ENCODE measurements at regions not wholly inside any gene's neighbourhood (a gene's known extent, or its start where the extent isn't known, plus 50 kb on each side); places are given as distances from the start of the nearest gene placed in this dataset.

DNA sequence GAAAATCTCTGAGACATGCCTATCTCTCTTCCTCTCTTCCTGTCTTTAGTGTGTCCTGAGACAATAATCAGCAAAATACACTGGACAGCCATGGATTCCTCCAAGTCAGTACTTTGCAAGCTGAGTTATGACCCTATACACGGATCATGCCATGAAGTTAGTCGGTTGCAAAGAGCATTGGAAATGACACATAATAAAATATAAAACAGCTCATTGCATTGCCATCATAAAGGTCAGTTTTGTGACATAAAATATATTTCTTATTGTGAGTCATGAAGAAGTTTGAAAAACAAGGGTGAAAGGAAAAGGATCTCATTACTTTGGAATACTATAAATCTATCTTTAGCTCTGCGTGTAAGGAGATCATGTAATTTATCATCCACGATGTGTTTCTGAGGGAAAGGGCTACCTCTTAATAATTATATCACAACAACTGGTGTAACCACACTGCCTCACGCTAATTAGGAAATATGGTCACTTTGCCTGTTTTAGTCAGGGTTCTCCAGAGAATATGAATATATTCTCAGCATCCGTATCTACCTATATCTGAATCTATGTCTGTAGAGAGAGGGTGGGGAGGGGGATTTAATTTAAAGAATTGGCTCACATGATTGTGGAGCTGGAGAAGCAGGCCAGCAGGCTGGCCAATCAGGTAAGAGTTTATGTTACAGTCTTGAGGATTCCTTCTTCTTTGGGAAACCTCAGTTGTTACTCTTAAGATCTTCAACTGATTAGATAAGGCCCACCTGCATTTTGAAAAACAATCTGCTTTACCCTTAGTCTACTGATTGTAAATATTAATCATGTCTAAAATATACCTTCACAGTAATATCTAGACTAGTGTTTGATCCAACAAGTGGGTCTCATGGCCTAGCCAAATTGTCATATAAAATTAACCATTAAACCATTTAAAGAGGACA lies 198.8 kb downstream of the FAT3 start:
- H3K27ac Mint-ChIP-seq, result no peak overlapping the region
- H3K9me3 Mint-ChIP-seq, result peaks cover 5 to 17% of the 10 kb centered on the region in 2 donors
- ATAC-seq (no peak), DNase-seq (no peak)
- no peak overlapping the region for H3K4me3 Mint-ChIP-seq
- no peaks in the 10 kb centered on the region for H3K27me3 Mint-ChIP-seq
- H3K4me1 Mint-ChIP-seq, result no peaks in the 10 kb centered on the region

- DNase-seq, result no peak
- Mint-ChIP-seq H3K4me1 (no peaks in the 10 kb centered on the region), H3K4me3 (no peak overlapping the region), H3K27ac (no peak overlapping the region), H3K27me3 (no peaks in the 10 kb centered on the region), H3K9me3 (peaks cover 13 to 18% of the 10 kb centered on the region in 2 donors)
- no peak for ATAC-seq
These were observed 199.7 kb downstream of the FAT3 start for GRCh38 chr11:92424281-92424680.

DNA sequence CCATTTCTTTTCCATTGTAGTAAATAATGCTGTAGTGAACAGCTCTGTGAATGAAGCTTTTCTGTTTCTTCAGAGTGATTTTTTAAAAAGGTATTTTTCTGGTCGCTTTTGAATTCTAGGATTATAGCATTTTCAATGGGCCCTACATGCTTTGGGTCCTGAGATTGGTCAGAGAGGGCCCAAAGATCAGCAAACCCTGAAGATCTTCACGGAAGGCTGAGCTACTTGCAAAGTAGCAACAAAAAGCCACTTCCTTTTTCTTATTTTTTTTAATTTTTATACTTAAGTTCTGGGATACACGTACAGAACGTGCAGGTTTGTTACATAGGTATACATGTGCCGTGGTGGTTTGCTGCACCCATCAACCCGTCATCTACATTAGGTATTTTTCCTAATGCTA lies 200.5 kb downstream of the FAT3 start:
- DNase-seq, result no peak
- H3K27ac Mint-ChIP-seq, result no peak overlapping the region
- ATAC-seq, result no peak
- no peak overlapping the region for H3K4me3 Mint-ChIP-seq
- H3K9me3 Mint-ChIP-seq, result peaks cover 18 to 24% of the 10 kb centered on the region in 2 donors
- no peaks in the 10 kb centered on the region for H3K27me3 Mint-ChIP-seq
- H3K4me1 Mint-ChIP-seq, result no peaks in the 10 kb centered on the region

DNA sequence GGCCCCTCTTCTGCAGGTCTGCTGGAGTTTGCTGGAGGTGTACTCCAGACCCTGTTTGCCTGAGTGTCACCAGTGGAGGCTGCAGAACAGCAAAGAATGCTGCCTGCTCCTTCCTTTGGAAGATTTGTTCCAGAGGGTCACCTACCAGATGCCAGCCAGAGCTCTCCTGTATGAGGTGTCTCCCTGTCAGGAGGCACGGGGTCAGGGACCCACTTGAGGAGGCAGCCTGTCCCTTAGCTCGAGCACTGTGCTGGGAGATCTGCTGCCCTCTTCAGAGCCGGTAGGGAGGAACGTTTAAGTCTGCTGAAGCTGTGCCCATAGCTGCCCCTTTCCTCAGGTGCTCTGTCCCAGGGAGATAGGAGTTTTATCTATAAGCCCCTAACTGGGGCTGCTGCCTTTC lies 207.9 kb downstream of the FAT3 start:
- no peak for DNase-seq
- no peak overlapping the region for H3K4me3 Mint-ChIP-seq
- H3K4me1 Mint-ChIP-seq, result no peaks in the 10 kb centered on the region
- ATAC-seq, result no peak
- no peak overlapping the region for H3K27ac Mint-ChIP-seq
- H3K9me3 Mint-ChIP-seq, result peaks cover 14 to 20% of the 10 kb centered on the region in 2 donors
- H3K27me3 Mint-ChIP-seq, result no peaks in the 10 kb centered on the region

GRCh38 chr11:92436034-92436920 lies 211.7 kb downstream of the FAT3 start:
- DNase-seq, result no peak
- Mint-ChIP-seq H3K27me3 (no peaks in the 10 kb centered on the region), H3K4me1 (no peaks in the 10 kb centered on the region), H3K4me3 (no peak overlapping the region), H3K9me3 (no peaks in the 10 kb centered on the region), H3K27ac (no peak overlapping the region)
- no peak for ATAC-seq

GRCh38 chr11:92439133-92439532 lies 214.5 kb downstream of the FAT3 start:
- no peaks in the 10 kb centered on the region for H3K9me3 Mint-ChIP-seq
- H3K4me3 Mint-ChIP-seq, result no peak overlapping the region
- no peak overlapping the region for H3K27ac Mint-ChIP-seq
- no peaks in the 10 kb centered on the region for H3K27me3 Mint-ChIP-seq
- H3K4me1 Mint-ChIP-seq, result no peaks in the 10 kb centered on the region
- ATAC-seq, result no peak
- no peak for DNase-seq

GRCh38 chr11:92440701-92441442 lies 216.3 kb downstream of the FAT3 start:
- no peaks in the 10 kb centered on the region for H3K9me3 Mint-ChIP-seq
- ATAC-seq, result no peak

DNA sequence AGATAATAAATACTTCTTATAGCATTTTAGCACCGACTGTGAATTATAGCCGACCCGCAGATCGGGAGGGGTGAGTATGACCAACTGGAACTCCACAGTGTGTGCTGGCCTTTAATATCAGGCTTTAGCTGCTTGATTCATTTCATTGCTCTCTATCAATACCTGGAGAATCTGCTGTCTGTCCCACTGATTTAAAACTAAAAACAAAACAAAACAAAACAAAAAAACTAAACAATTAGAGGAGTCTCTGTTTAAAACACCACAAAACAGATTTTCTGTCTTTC lies 216.8 kb downstream of the FAT3 start:
- Mint-ChIP-seq H3K9me3 (no peaks in the 10 kb centered on the region), H3K27ac (no peak overlapping the region), H3K27me3 (no peaks in the 10 kb centered on the region), H3K4me1 (no peaks in the 10 kb centered on the region), H3K4me3 (no peak overlapping the region)
- ATAC-seq, result no peak
- DNase-seq, result no peak

More at GRCh38 chr11:92440701-92441442, 216.3 kb downstream of the FAT3 start:
- Mint-ChIP-seq H3K4me1 (no peaks in the 10 kb centered on the region), H3K4me3 (no peak overlapping the region), H3K27ac (peak overlapping the region in 1 of 2 donors; percentile 63), H3K27me3 (no peaks in the 10 kb centered on the region)
- no peak for DNase-seq

GRCh38 chr11:92443199-92443598 lies 218.6 kb downstream of the FAT3 start:
- DNase-seq (no peak), ATAC-seq (no peak)
- H3K4me1 Mint-ChIP-seq, result no peaks in the 10 kb centered on the region
- H3K27me3 Mint-ChIP-seq, result no peaks in the 10 kb centered on the region
- H3K9me3 Mint-ChIP-seq, result no peaks in the 10 kb centered on the region
- H3K4me3 Mint-ChIP-seq, result no peak overlapping the region
- no peak overlapping the region for H3K27ac Mint-ChIP-seq

DNA sequence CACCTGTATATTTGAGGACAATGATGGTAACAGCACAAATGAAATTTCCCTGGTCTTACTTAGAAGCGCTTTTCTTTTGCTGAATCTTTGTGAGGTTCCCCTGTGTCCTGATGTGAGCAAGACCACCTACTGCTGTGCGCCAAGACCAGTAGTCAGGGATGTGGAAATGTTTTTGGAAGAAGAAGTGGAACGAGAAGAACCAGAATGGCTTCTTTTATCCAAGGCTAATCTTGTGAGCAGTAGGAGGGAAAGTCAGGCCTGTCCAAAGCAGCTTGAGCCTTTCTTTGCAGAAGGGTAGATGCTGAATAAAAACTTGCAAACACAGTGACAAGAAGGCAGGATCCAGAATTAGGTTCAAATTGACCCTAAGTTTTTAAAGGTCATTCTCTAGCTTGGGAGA lies 223.0 kb downstream of the FAT3 start:
- H3K27me3 Mint-ChIP-seq, result no peaks in the 10 kb centered on the region
- H3K4me1 Mint-ChIP-seq, result no peaks in the 10 kb centered on the region
- ATAC-seq, result no peak
- no peaks in the 10 kb centered on the region for H3K9me3 Mint-ChIP-seq
- no peak for DNase-seq
- H3K4me3 Mint-ChIP-seq, result no peak overlapping the region
- no peak overlapping the region for H3K27ac Mint-ChIP-seq

DNA sequence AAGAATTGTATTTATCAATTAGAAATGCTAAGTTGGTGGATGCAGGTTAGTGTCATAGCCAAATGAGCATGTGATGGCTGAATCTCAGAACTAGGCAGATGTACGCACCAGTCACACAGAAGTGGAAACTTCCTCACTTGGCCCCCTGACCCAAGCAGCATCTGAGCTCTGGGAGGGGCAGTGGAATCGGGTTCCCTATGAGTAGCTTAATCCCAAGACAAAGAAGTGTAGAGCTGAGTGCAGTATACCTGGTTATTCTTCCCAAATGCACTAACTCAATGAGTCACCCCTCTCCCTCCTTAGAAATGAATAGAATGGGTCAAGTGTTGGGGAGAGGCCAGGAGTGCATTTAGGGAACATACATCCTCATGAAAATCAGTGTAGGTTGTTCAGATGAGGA lies 224.6 kb downstream of the FAT3 start:
- no peaks in the 10 kb centered on the region for H3K27me3 Mint-ChIP-seq
- H3K9me3 Mint-ChIP-seq, result no peaks in the 10 kb centered on the region
- ATAC-seq, result no peak

GRCh38 chr11:92449780-92450179 lies 225.2 kb downstream of the FAT3 start:
- no peaks in the 10 kb centered on the region for H3K27me3 Mint-ChIP-seq
- DNase-seq (no peak), ATAC-seq (no peak)
- H3K9me3 Mint-ChIP-seq, result no peaks in the 10 kb centered on the region
- no peak overlapping the region for H3K4me3 Mint-ChIP-seq
- no peak overlapping the region for H3K27ac Mint-ChIP-seq
- H3K4me1 Mint-ChIP-seq, result no peaks in the 10 kb centered on the region

More for the DNA sequence above, 224.6 kb downstream of the FAT3 start:
- no peak overlapping the region for H3K27ac Mint-ChIP-seq
- no peak for DNase-seq
- no peak overlapping the region for H3K4me3 Mint-ChIP-seq
- no peaks in the 10 kb centered on the region for H3K4me1 Mint-ChIP-seq

GRCh38 chr11:92451063-92451462 lies 226.4 kb downstream of the FAT3 start:
- Mint-ChIP-seq H3K4me1 (no peaks in the 10 kb centered on the region), H3K27ac (no peak overlapping the region), H3K27me3 (no peaks in the 10 kb centered on the region), H3K4me3 (no peak overlapping the region), H3K9me3 (no peaks in the 10 kb centered on the region)
- ATAC-seq, result no peak
- DNase-seq, result no peak

DNA sequence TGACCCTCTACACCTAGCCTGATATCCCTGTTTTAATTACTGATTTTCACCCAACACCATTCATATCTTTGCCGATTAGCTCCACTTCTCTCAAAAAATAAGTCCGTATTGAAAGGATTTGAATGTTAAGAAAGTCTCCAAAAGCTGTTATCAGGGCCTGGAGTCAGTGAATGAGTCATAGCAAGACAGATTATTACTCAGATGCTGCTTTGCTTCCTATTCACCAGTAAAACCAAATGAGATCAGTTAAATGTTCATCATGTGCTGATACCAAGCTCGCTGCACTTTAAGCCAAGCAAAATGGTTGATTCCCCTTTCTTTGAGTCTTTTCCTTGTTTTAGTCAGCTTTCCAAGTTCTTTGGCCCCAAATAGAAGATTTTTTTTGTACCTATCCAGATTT lies 228.4 kb downstream of the FAT3 start:
- no peak overlapping the region for H3K27ac Mint-ChIP-seq
- H3K9me3 Mint-ChIP-seq, result peaks cover 0 to 8% of the 10 kb centered on the region in 2 donors
- ATAC-seq (no peak), DNase-seq (no peak)
- no peaks in the 10 kb centered on the region for H3K4me1 Mint-ChIP-seq
- H3K4me3 Mint-ChIP-seq, result no peak overlapping the region
- H3K27me3 Mint-ChIP-seq, result no peaks in the 10 kb centered on the region

DNA sequence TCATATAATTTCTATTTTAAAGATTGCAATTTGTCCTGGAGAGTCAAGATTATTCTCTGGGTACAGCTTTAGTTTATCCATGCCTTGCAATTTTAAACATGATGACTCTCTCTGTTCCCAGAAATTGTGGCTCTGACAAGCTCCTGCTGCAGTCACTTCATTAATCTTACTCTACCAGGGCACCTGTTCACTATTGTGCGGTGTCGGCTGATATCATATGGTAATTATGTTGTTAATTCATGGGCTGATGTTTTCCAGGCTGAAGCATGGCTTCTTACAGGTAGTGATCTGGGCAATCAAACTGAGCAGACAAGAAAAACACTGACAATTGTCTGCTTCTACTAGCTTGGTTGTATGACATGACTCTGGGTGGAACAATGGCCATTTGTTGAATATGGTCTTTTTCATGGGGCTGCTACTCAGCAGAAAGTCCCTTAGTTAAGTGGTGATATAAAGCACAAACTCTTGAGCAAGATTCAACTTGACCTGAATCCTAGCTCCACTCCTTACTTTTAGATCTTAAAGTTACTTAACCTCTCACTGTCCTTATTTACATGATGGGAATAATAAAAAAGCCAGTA lies 230.7 kb downstream of the FAT3 start:
- Mint-ChIP-seq H3K27me3 (no peaks in the 10 kb centered on the region), H3K9me3 (peaks cover 0 to 8% of the 10 kb centered on the region in 2 donors), H3K4me3 (no peak overlapping the region), H3K4me1 (no peaks in the 10 kb centered on the region), H3K27ac (no peak overlapping the region)
- DNase-seq, result no peak
- ATAC-seq, result no peak
